Sciatic nerve (tissue), 2 donors: ENCODE measurements at regions not wholly inside any gene's neighbourhood (a gene's known extent, or its start where the extent isn't known, plus 50 kb on each side); places are given as distances from the start of the nearest gene placed in this dataset.

Experiments used
- ATAC-seq: fragments of 200-7000 bp; cut with Tn5 transposase; one replicate; pipeline ENCODE4 v1.9.1; 2020; ENCODE audit warnings: mild to moderate bottlenecking, moderate library complexity
- DNase-seq: peaks from one replicate; pipeline ENCODE4 v3.0.0-alpha.2; 2020; ENCODE audit warnings: low spot score
- intact Hi-C: fragments of 100-400 bp; cut with DNase I; formaldehyde crosslinking; loops from one replicate; pipeline ENCODE4 v1.14.2; 2022
- donor health status: DM: no; HTN: no; CAD: no.
- donor health status: DM: no; HTN: no; CAD: no.

- DNase-seq = no peak
- intact Hi-C loops = no loop called here
These were observed 2263.8 kb upstream of the ACO1 start for GRCh38 chr9:30120666-30121065.

DNA sequence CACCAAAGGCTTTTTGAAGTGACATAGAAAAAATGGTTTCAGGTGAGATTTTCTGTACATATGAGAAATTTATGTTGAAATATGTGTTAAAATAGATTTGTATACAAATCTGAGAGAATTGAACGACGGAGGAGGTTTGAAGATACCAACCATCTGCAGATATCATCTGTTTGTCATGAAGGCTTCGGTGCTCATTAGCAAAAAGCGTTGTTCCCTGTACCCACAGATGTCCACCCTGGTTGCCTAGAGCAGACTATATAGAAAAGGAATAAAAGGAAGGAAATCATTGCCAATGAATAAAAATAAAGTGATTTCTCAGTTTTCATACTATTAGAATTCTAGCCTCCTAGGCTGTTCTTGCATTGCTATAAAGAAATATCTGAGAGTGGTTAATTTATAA is 2262.8 kb upstream of the ACO1 start:
- DNase-seq = no peak
- ATAC-seq = no peak
- intact Hi-C loops = no loop called here

More at GRCh38 chr9:30120666-30121065, 2263.8 kb upstream of the ACO1 start:
- ATAC-seq = no peak

GRCh38 chr9:30125881-30126280 is 2258.6 kb upstream of the ACO1 start:
- DNase-seq (no peak), ATAC-seq (no peak)
- intact Hi-C loops = no loop called here

DNA sequence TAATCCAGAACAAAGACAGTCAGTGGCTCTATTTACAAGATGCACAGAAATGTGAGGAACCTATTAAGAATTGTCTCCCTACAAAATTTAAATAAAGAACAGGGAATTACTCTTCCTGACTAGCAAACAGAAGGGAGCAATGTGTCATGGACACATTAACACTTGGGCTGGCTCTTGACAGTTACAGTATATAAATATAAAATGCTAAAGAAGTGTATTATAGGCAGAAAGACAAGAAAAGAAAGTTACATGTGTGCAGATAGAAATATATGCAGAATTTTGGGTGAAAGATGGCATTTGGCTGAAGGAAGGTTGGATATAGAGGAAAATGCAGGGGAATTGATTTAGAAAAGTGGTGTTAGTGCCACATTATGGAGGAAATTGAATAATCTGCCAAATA is 2257.1 kb upstream of the ACO1 start:
- ATAC-seq (no peak), DNase-seq (no peak)
- intact Hi-C loops = no loop called here

- ATAC-seq = no peak
- no peak for DNase-seq
- intact Hi-C loops = no loop called here
These were observed 2244.0 kb upstream of the ACO1 start for GRCh38 chr9:30140407-30140806.

- ATAC-seq = no peak
- intact Hi-C loops = no loop called here
- no peak for DNase-seq
These were observed 2223.9 kb upstream of the ACO1 start for GRCh38 chr9:30160570-30160969.

- intact Hi-C loops = no loop called here
- DNase-seq = no peak
- ATAC-seq = no peak
These were observed 2212.2 kb upstream of the ACO1 start for GRCh38 chr9:30172206-30172605.

- DNase-seq = no peak
- ATAC-seq = no peak
- intact Hi-C loops = no loop called here
These were observed 2205.8 kb upstream of the ACO1 start for GRCh38 chr9:30178610-30179009.

- intact Hi-C loops = no loop called here
- ATAC-seq (no peak), DNase-seq (no peak)
These were observed 2191.0 kb upstream of the ACO1 start for GRCh38 chr9:30193421-30193820.

- no peak for ATAC-seq
- DNase-seq = no peak
- intact Hi-C loops = no loop called here
These were observed 2187.5 kb upstream of the ACO1 start for GRCh38 chr9:30196941-30197340.

DNA sequence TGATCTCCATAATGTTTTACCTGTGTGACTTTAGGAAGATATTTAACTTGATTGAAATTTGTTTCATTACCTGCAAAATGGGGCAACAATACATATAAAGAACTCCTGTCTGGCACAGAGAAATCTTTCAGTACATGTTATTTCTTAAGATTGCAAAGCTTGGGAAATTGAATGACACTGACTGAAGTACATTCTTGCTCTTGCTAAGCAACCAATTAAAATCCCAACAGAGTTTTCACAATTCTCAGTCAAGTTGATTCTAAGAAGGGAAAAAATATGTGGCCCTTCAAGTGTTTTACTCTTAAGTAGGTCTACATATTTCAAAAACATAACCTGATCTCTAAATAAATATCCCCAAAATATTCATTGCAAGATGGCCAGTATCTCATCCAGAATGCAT is 2187.0 kb upstream of the ACO1 start:
- intact Hi-C loops = no loop called here
- ATAC-seq (no peak), DNase-seq (no peak)

DNA sequence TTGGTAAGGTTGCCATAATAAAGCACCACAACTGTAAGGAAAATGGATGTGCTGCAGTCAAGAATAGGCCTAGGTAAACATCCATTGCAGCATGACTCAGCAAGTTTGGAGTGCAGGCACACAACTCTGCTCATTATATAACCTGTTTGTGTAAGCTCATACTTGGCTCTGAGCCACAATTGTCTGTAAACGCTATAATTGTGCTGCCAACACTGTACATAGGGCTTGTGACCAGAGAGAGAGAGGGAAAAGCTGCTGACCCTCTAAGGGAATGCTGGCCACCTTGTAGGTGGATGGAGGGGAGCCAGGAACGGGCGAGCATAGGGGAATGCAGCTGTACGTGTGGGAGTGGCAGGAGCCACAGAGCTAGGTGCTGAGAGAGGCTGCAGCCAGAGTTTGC is 2186.5 kb upstream of the ACO1 start:
- ATAC-seq (no peak), DNase-seq (no peak)
- intact Hi-C loops = no loop called here

DNA sequence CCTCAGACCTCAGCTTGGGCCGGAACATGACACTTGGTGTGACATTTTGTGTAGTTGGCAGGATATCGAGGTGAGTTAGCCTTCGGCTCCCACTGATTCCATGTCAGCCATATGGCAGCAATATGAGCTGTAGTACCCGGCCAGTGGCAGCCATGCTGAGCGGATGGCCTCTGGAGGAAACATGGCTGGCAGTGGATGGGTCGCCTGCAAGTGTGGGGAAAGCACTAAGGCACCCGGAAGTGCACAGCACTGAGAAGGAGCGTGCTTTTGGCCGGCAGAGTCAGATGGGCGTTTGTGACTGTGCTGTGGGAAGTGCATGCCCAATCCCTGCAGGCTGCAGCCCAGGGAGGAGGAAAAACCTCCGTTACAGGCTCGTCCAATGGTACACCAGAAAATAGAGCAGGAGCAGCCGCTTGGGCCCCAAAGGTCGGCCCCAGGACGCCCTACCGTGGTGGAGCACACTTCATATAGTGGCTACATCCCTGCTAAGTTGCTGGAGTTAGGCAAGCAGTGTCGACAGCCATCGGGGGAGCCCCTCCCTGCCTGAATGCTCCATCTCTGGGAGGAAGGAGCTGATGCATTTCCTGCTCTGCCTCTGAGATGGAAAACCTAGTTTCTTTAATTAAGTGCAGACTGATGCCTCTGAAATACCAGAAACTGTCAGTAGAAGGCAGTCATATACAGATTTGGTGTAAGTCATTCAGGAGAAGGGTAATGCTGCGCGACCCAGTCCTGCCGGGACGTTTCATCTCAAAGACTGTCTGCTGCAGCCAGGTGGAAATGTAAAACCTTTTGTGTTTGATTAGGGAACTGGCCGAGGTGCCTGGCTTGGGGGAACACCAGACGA is 2185.8 kb upstream of the ACO1 start:
- ATAC-seq (no peak), DNase-seq (no peak)
- intact Hi-C loops = no loop called here

DNA sequence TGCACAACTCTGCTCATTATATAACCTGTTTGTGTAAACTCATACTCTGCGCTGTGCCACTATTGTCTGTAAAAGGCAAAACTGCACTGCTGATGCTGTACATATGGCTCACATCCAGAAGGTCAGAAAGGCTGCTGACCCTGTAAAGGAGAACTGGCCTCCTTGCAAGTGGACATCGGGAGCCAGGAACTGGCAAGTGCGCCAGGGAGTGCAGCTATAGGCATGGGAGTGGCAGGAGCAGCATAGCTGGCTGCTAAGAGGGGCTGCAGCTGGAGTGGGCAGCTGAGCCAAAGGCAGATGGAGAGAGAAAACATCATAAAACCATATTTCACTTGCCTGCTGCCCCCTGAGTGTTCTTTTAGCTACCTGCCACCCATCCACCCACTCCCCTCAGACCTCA is 2183.4 kb upstream of the ACO1 start:
- no peak for DNase-seq
- intact Hi-C loops = no loop called here
- no peak for ATAC-seq

DNA sequence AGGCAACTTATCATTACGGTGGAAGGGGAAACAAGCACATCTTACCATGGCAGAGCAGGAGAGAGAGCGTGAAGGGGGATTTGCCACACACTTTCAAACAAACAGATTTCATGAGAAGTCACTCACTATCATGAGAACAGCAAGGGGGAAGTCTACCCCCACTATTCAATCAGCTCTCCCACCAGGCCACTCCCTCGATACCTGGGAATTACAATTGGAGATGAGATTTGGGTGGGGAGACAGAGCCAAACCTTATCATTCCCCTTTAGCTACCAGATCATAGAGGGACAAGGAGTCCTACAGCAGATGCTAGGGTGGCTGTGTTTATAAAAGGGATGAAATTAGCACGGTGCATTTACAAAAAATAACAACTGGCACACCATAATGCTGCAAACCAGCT is 2149.4 kb upstream of the ACO1 start:
- DNase-seq (no peak), ATAC-seq (no peak)
- intact Hi-C loops = no loop called here

DNA sequence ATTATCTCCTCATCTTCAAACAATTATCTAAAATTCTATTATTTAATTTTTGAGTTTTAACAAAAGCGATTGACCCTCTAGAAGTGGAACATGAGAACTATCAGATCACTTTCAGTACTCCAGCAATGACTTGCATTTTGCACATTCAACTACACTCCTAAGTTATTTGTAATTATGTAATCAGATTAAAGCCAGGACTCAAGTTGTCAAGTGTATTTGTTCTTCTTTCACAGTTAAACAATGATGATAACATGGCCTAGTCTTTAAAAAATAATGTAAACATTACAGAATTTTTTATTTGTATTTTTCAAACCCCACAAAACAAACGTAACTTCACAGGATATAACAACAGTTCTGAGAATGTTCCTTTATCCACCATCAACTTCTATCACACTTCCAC is 2148.9 kb upstream of the ACO1 start:
- intact Hi-C loops = no loop called here
- DNase-seq = no peak
- ATAC-seq = no peak

DNA sequence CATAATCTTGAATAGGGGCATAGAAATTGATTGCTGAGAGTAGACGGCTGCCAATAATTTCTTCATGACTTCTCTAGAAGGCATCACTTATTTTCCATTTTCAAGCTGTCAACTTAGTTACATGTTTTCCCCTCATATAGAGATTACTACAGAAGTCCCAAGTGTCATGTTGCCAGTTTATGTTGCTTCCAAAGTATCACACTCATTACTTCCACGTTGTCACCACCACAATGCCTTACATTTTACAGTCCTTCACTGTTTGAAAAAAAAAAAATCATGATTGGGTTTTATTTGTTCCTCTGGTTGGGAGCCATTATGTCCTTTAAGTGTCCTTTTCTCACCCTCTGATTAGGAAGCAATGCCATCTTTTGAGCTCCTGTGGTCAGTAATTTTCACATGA is 2144.6 kb upstream of the ACO1 start:
- DNase-seq (no peak), ATAC-seq (no peak)
- intact Hi-C loops = no loop called here

GRCh38 chr9:30243467-30243866 is 2141.0 kb upstream of the ACO1 start:
- ATAC-seq (no peak), DNase-seq (no peak)
- intact Hi-C loops = no loop called here

DNA sequence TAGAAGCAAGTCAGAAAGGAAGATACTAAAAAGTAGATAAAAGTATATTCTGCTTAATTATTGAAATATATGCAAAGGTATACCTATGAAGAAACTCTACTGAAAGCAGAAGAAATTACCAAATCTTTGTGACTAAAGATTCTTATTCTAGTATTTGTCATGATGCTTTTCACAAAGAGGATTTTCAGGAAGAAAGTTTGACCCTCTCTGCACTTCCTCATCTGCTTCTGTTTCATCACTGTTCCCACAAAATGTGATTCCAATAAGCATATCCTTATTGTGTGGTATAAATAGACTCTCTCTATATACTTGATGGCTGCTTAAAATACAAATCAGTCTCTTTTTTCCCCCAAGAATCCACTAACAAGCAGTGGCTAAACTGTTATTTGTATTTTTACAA is 2139.6 kb upstream of the ACO1 start:
- DNase-seq = no peak
- no peak for ATAC-seq
- intact Hi-C loops = no loop called here

GRCh38 chr9:30250872-30251271 is 2133.6 kb upstream of the ACO1 start:
- intact Hi-C loops = no loop called here
- DNase-seq (no peak), ATAC-seq (no peak)

DNA sequence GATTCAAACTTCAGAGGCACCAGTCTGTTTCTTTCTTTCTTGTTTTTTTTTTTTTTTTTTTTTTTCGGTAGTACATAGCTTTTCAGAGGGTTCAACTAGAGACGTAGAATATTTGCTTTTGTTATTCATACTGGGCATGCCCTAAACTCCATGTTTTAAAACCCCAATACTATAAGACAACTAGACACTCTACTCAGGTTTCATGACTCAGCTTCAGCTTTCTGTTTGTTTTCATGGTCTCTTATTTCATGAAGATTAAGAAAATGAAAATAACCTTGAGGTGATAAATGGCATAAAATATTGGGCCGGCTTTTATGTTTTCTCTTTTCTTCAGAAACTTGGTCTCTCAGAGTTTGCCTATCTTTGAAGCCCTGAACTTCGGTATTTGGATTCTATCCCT is 2126.3 kb upstream of the ACO1 start:
- no peak for ATAC-seq
- intact Hi-C loops = no loop called here
- DNase-seq = no peak
